UCSD-AML1 (cell line): ENCODE measurements at regions not wholly inside any gene's neighbourhood (a gene's known extent, or its start where the extent isn't known, plus 50 kb on each side); places are given as distances from the start of the nearest gene placed in this dataset.

Source experiments
- DNase-seq: peaks from one replicate; lab custom pipeline; 2025; ENCODE audit not compliant: unreplicated experiment; lab: John Stamatoyannopoulos, UW

DNA sequence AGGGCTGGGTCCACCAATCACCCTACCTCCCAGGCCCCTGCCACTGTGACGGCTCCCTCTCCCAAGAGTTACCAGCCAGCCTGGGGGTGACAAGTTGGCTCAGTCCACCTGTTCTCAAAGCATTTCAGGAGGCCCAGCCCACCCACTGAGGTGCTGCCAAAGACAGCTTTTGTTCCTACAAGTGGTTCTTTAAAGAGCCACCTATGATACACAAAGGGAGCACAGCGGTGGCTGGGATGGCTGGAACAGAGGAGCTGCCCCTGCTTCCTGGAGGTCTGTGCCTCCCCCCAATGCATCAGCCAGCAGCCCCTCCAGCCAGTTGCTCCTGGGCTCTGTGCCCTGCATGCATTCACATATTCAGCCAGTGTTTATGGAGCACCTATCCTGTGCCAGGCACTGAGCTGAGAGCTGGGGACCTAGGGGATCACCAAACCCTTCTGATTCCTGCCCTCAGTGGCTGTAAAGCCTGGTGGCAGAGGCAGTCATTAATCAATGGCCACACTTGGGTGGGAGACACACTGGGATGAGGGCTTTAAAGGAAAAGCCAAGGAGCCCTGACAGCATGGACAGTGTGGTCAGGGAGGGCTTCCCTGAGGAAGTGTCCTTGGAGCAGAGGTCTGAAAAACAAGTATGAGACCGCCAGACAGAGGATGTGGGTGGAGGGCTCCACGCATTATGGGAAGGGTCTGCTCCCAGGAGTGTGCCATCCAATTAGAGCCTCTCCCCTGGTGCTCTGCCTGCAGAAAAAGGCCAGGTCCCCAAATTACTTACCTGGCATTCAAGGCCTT, 107.1 kb upstream of the LINGO1 start:
- no peak for DNase-seq

DNA sequence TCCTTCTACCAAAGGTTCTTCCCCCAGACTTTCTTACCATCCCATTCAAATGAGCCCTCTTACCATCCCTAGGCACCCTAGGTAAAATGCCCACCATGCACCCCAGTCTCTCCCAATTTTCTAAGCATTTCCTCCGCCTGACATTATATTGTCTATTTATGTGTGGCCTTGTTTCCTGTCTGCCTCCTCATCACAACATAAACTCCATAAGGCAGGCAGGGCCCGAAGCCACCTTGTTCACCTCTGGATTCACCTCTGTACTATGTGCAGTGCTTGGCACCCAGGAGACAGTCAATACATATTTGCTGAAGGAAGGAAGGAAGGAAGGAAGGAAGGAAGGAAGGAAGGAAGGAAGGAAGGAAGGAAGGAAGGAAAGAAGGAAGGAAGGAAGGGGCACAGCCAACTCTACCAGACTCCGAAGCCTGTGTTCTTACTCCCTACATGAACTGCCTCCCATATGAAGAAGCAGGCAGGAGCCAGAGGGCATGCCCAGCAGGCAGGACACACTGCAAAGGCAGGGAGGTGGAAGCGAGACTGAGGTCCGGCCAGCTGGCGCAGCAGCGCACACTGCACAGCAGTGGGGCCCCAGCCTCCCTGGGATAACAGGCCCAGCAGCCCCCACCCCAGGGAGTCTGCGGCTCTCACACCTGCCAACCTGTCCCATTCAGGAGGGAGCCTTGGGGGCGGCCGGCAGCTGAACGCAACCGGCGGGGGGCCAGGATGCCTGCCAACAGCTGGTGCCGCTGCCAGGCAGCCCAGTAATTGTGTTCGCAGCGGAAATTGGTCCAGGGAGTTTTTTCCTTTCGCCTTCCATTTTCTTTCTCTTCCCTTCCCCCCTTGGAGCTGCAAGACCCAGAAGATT, 106.0 kb upstream of the LINGO1 start:
- DNase-seq, result no peak

DNA sequence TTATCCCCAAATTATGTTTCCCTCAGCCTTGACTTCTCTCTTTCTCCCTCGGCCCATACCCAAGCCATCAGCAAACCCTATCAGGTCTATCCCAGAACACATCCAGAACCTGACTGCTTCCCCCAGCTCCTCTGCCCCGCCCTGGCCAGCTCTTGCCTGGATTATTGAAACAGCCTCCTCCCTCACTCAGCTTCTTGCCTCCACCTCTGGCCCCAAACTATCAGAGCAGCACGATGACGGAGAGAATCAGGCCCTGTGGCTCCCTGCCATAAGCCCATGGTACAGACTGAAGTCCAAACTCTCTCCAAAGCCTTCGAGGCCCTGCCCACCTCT, 105.3 kb upstream of the LINGO1 start:
- no peak for DNase-seq

DNA sequence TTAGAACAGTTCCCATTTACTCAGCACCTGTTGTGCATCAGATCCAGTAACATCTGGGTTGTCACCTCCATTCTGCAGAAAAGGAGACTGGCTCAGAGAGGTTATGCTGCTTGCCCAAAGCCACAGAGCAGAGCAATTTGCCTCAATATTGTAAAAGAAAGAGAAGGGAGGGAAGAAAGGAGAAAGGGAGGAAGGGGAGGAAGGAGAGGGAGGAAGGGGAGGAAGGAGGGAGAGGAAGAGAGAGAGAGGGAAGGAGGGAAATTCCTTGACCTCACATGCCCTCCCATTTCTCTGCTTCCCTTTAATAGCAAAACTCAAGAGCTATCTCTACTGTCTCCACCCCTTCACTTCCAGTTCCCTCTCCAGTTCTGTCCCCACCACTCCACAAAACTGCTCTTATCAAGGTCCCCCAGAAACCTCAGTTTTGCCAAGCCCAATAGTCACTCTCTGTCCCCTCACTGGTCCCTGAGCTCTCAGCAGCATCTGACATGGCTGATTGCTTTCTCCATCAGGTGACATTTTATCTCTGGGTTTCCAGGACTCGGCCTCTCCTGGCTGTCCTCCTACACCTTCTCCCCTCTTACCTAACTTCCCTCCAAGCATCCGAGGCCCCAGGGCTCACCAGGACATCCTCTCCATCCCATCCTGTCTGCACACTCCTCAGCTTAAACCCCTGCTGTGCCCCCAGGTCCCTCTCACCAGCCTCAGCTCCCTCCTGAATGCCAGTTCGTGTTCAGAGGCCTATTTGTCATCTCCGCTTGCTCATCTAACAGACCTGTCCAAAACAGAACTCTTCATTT, 104.7 kb upstream of the LINGO1 start:
- no peak for DNase-seq

DNA sequence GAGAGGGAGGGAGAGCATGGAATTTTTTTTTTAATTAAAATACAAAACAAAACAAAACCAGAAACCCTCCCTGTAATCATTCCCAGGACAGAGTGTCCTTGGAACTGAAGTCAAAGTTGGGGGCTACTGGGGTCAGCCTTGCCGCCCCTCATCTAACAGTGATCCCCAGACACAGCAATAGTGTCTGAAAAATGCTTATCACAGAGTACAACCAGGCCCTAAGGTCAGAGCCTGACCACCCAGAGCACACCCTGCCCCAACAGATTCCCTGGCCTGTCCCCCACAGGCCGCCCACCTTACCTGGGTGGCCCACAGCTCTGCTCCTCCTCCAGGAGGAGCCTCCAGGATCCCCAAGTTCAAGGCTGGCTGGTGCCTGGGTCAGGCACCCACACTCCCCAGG, 101.6 kb upstream of the LINGO1 start:
- DNase-seq, result no peak

- DNase-seq, result no peak
Observed at GRCh38 chr15:77733579-77734300, 101.0 kb upstream of the LINGO1 start.

DNA sequence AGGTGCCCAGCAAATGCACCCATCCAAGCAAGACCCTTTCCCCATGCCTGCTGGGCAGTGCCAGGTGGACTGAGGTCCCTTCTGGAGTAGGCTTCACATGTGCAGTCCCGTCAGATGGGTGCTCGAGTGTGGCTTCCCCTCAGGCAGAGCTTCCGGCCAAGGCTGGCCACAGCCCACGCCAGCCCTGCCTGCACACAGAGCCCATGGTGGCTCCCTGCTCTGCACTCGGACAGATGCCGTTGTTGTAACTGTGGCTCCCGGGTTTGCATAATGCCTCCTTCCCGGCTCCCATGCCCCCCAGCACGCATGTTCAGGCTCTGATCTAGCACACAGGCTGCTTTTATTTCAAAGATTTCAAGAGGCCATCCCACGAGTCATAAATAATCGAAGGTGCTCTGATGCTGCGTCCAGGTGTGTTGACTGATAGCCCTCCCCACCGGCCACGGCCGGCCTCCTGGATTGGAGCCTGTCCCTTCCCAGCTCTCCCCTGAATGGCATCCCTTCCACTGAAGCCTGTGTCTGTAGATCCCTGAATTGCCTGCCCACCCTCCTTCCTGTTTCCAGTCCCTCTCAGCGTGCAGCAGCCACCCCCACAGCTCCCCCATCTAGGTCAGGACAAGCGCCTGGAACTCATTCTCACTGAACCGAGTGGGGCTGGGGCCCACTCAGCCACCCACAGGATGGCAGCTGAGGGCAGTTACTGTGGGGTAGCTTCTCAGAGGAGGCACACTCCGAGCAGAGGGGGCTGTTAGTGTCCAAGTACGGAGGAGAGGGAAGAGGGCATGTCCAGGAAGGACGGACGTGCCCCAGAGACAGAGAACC, 100.0 kb upstream of the LINGO1 start:
- DNase-seq, result no peak

GRCh38 chr15:77731945-77732344, 99.2 kb upstream of the LINGO1 start:
- no peak for DNase-seq

GRCh38 chr15:77731067-77731466, 98.4 kb upstream of the LINGO1 start:
- DNase-seq, result no peak

DNA sequence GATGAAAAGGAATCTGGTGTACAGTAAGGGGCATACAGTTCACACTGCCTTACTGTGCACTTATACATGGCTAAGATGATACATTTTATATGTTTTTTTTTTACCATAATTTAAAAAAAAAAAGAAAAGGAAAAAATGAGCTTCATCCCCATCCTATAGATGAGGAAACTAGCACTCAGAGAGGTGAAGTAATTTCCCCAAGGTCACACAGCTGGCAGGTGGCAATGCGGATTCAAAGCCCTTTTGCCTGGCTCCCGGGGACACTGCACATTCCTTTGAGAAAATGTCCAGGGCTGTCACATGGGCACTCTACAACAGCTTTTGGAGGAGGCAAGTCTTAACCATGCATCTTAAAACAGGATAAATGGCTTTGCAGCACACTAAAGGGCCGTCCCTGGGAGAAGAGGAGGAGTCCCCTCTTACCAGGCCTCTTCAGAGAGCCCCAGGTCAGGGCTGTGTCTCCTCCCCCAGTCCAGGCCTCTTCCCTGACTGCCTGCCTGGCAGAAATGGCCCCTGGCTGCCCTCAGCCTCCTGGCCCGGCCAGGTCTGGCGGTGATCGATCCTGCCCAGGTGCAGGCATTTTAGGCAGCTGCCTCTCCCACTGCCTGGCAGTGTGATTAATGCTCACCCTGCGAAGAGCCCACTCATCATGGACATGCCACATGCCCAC, 95.1 kb upstream of the LINGO1 start:
- no peak for DNase-seq

GRCh38 chr15:77724715-77725114, 92.0 kb upstream of the LINGO1 start:
- no peak for DNase-seq

GRCh38 chr15:77723756-77724155, 91.0 kb upstream of the LINGO1 start:
- DNase-seq, result no peak

DNA sequence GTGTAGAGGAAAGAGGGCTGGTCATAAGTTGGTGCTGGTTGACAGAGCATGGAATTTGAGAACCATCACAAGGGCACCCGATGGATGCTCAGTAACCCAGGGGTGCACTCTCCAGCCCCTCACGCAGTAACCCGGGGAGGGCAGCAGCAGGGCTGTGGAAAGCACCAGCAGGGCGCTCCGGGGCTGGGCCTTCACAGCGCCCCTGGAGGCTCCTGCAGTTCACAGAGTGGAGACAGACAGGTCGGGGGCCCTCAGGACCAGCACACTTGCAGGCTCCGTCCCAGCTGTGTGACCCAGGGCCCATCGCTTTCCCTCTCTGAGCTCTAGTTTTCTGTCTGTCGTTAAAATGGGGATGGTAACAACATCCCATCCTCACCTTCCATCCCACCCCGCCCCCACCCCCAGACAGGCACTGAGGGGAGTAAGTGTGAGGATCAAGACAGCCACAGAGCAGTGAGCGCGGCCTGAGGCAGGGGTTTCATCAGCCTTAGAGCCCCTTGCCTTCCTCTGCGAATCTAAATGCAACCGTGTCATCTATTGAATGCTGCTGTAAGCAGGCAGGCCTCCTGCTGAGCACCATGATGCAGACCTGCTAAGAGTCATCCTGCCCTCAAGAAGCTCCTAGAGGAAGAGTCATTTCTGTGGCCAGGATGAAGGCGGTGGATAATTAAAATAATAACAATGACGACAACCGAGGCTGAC, 90.2 kb upstream of the LINGO1 start:
- no peak for DNase-seq

GRCh38 chr15:77721963-77722362, 89.3 kb upstream of the LINGO1 start:
- DNase-seq, result no peak

DNA sequence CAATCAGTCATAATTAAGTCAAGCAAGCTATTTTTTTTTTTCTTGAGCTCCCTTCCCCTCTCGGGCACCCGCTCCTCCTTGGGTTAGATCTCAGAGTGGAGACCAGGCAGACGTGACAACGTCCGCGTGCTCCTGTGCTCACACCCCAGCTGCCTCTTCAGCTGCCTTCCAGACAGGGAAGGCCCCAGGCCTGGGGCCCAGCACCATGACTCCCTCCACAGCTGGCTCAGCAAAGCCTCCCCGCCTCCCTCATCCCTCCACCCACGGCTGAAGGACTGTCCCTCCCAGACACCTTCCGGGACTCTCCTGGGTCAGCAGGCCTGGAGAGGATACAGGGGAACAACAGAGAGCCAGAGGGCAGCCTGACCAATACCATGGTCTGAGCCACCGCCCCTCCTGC, 87.9 kb upstream of the LINGO1 start:
- DNase-seq, result no peak

- DNase-seq, result no peak
Observed at GRCh38 chr15:77720173-77720572, 87.5 kb upstream of the LINGO1 start.

GRCh38 chr15:77719450-77719849, 86.7 kb upstream of the LINGO1 start:
- no peak for DNase-seq

GRCh38 chr15:77717333-77717990, 84.8 kb upstream of the LINGO1 start:
- DNase-seq, result no peak
